Lower leg skin (tissue), 3 donors: ENCODE measurements at regions not wholly inside any gene's neighbourhood (a gene's known extent, or its start where the extent isn't known, plus 50 kb on each side); places are given as distances from the start of the nearest gene placed in this dataset.
"Not testable (repeated sequence)": the region's sequence is repeated elsewhere in the genome, so short reads cannot be mapped to it uniquely, and the experiment has no call there.

Source experiments
- CTCF ChIP-seq, 3 donors: fragments of 450-650 bp; IDR thresholded peaks; one replicate each; pipeline ENCODE4 v1.5.1; 2016; ENCODE audit warnings: antibody characterized with exemption in 3 of 3, mild to moderate bottlenecking in 3 of 3, moderate library complexity in 2 of 3
- POLR2A ChIP-seq, 2 donors: fragments of 450-650 bp; IDR thresholded peaks; one replicate each; pipeline ENCODE4 v1.6.1; 2016 to 2017; ENCODE audit warnings: antibody characterized with exemption in 2 of 2, mild to moderate bottlenecking in 1 of 2, moderate library complexity in 1 of 2

GRCh38 chr2:177008662-177009061 lies 203.9 kb upstream of the HNRNPA3 start:
- not testable (repeated sequence) for TF ChIP-seq CTCF, POLR2A (IDR thresholded peaks at IDR 0.05)
